GM23248 (cell line): ENCODE measurements at regions not wholly inside any gene's neighbourhood (a gene's known extent, or its start where the extent isn't known, plus 50 kb on each side); places are given as distances from the start of the nearest gene placed in this dataset.

Experiments
- EZH2 ChIP-seq: fragments of 200-600 bp; sonication (generic); IDR thresholded peaks from 2 replicates; pipeline ENCODE4 v1.6.1; 2018; ENCODE audit warnings: antibody characterized with exemption, mild to moderate bottlenecking; ENCODE audit not compliant: insufficient read depth, poor library complexity, severe bottlenecking
- EZH2phosphoT487 ChIP-seq: fragments of 200-600 bp; sonication (generic); IDR thresholded peaks from 2 replicates; pipeline ENCODE4 v1.6.1; 2018; ENCODE audit warnings: antibody characterized with exemption, moderate library complexity, mild to moderate bottlenecking, low read depth; ENCODE audit not compliant: insufficient read depth

DNA sequence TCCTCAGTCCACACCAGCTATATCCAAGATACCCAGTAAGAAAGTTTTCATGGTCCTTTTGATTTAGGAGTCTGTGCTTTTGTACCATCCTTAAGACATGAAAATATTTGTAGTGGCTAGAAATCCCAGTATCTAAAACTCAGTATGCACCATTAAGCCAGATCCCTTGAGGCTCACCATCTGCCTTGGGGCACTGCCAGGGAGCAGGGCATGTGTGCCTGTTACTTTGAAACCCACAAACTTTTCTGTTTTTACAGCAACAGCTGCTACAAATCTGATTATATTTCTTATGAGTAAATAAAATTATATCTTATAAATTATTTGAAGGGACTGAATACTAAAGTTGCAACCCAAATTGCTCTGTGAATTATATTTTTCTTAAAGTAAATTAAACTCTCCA is 290.5 kb upstream of the MANEA start:
- TF ChIP-seq EZH2, result no peak
- no peak for TF ChIP-seq EZH2phosphoT487
